C4-2B (cell line): ENCODE measurements at regions not wholly inside any gene's neighbourhood (a gene's known extent, or its start where the extent isn't known, plus 50 kb on each side); places are given as distances from the start of the nearest gene placed in this dataset.

Experiments used
- ZFX ChIP-seq: fragments of 450-650 bp; IDR thresholded peaks from 2 replicates; pipeline ENCODE4 v1.6.1; 2017
- TF ChIP-seq, protein P1 (sequence below): fragments of 450-650 bp; conservative IDR thresholded peaks from 2 replicates; pipeline ENCODE4 v1.5.1; 2017; ENCODE audit warnings: mild to moderate bottlenecking

DNA sequence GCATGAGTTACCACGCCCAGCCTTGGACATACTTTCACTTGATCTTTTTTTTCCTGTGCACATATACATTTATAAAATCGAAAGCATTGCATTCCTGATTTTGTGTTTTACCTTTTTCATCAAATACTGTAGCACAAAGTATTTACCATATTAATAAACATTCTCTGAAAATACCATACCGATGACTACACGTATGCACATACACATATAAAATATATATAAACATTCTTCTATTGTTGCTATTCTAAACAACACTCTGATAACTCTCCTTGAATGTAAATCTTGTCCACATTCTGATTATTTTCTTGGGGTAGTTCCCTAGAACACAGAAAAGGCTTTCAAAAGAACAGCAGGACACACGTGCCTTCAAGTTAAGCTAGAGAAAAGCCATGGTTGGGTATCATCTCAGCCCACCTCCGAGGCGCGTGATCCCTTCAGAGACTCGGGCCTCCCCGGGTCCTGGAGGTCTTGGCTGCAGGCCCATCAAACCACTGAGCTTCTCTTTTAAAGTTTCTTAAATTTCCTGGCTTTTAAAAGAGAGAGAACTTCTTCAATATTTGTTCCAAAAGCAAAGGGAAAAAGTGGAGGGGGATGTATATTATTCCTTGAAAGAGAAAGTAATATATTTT, 198.1 kb downstream of the MYLK4 start:
- TF ChIP-seq, protein P1, sequence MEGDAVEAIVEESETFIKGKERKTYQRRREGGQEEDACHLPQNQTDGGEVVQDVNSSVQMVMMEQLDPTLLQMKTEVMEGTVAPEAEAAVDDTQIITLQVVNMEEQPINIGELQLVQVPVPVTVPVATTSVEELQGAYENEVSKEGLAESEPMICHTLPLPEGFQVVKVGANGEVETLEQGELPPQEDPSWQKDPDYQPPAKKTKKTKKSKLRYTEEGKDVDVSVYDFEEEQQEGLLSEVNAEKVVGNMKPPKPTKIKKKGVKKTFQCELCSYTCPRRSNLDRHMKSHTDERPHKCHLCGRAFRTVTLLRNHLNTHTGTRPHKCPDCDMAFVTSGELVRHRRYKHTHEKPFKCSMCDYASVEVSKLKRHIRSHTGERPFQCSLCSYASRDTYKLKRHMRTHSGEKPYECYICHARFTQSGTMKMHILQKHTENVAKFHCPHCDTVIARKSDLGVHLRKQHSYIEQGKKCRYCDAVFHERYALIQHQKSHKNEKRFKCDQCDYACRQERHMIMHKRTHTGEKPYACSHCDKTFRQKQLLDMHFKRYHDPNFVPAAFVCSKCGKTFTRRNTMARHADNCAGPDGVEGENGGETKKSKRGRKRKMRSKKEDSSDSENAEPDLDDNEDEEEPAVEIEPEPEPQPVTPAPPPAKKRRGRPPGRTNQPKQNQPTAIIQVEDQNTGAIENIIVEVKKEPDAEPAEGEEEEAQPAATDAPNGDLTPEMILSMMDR = no peak
- TF ChIP-seq ZFX = no peak
